Karpas-422 (cell line): ENCODE measurements at regions not wholly inside any gene's neighbourhood (a gene's known extent, or its start where the extent isn't known, plus 50 kb on each side); places are given as distances from the start of the nearest gene placed in this dataset.

Experiments used
- DNase-seq: peaks from one replicate; pipeline ENCODE4 v3.0.0-alpha.2; 2015
- H2AFZ ChIP-seq: fragments of 200-600 bp; sonication (generic); 2 replicates; pipeline ENCODE4 v1.6.1; 2014; ENCODE audit warnings: antibody characterized with exemption, low read length, mixed read lengths
- H3K27ac ChIP-seq: fragments of 200-600 bp; sonication (generic); 2 replicates; pipeline ENCODE4 v1.5.1; 2014; ENCODE audit warnings: mild to moderate bottlenecking, low read length, moderate library complexity
- H3K27me3 ChIP-seq: fragments of 200-600 bp; sonication (generic); 2 replicates; pipeline ENCODE4 v1.6.1; 2014; ENCODE audit warnings: low read length, mixed read lengths
- H3K36me3 ChIP-seq: fragments of 200-600 bp; sonication (generic); 2 replicates; pipeline ENCODE4 v1.6.1; 2014; ENCODE audit warnings: low read length, mixed read lengths; ENCODE audit not compliant: insufficient read depth
- H3K4me1 ChIP-seq: fragments of 200-600 bp; sonication (generic); 2 replicates; pipeline ENCODE4 v1.6.1; 2014; ENCODE audit warnings: mild to moderate bottlenecking, low read length, mixed read lengths
- H3K4me2 ChIP-seq: fragments of 200-600 bp; sonication (generic); 2 replicates; pipeline ENCODE4 v1.6.1; 2014; ENCODE audit warnings: low read length, low read depth, mild to moderate bottlenecking; ENCODE audit not compliant: poor library complexity, severe bottlenecking
- H3K4me3 ChIP-seq: fragments of 200-600 bp; sonication (generic); 2 replicates; pipeline ENCODE4 v1.5.1; 2014; ENCODE audit warnings: mild to moderate bottlenecking, antibody characterized with exemption, low read length, mixed read lengths
- H3K79me2 ChIP-seq: fragments of 200-600 bp; sonication (generic); 2 replicates; pipeline ENCODE4 v1.6.1; 2014; ENCODE audit warnings: mild to moderate bottlenecking, low read length, mixed read lengths
- H3K9ac ChIP-seq: fragments of 200-600 bp; sonication (generic); 2 replicates; pipeline ENCODE4 v1.6.0; 2014; ENCODE audit warnings: low read length
- H3K9me2 ChIP-seq: fragments of 200-600 bp; sonication (generic), shearing (Covaris generic); replicated peaks from 2 replicates; pipeline ENCODE4 v1.6.0; 2014; ENCODE audit warnings: mild to moderate bottlenecking, low read length, moderate library complexity; ENCODE audit not compliant: insufficient read depth
- H3K9me3 ChIP-seq: fragments of 300-700, 200-600 bp; sonication (generic); 2 replicates; pipeline ENCODE4 v1.6.1; 2014; ENCODE audit warnings: low read length, mixed read lengths
- H4K20me1 ChIP-seq: fragments of 200-600 bp; sonication (generic); 2 replicates; pipeline ENCODE4 v1.6.1; 2014; ENCODE audit warnings: mild to moderate bottlenecking, antibody characterized with exemption, low read length, low read depth; ENCODE audit not compliant: insufficient read depth

DNA sequence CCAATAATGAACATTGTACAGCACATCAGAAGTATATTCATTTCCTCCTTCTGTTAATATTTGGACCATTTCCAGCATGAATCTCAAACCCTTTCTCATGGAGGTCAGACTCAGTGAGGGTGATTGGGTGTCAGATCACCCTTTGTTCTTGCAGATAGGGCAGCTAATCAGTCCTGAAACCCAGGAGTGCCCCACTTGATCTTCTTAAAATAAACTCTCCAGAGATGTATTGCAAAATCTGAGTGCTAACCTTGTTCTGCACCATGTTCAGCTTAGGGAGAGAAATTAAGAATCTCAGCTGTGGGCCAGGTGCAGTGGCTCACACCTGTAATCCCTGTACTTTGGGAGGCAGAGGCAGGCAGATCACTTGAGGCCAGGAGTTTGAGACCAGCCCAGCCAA, 869.4 kb downstream of the TYW1 start:
- peaks cover 10% of the 10 kb centered on the region; the same call in 1 of the 2 replicates for H3K9me3 ChIP-seq
- no peaks in the 10 kb centered on the region for H3K79me2 ChIP-seq
- H2AFZ ChIP-seq = no peak overlapping the region
- no peak overlapping the region for H3K4me2 ChIP-seq
- no peaks in the 10 kb centered on the region; the same call in 1 of the 2 replicates for H3K27me3 ChIP-seq
- DNase-seq = no peak
- H3K4me3 ChIP-seq = no peak overlapping the region
- no peak overlapping the region for H3K27ac ChIP-seq
- no peaks in the 10 kb centered on the region for H3K4me1 ChIP-seq
- H3K9me2 ChIP-seq = no peaks in the 10 kb centered on the region
- H4K20me1 ChIP-seq = no peaks in the 10 kb centered on the region
- H3K36me3 ChIP-seq = no peaks in the 10 kb centered on the region
- no peak overlapping the region for H3K9ac ChIP-seq

DNA sequence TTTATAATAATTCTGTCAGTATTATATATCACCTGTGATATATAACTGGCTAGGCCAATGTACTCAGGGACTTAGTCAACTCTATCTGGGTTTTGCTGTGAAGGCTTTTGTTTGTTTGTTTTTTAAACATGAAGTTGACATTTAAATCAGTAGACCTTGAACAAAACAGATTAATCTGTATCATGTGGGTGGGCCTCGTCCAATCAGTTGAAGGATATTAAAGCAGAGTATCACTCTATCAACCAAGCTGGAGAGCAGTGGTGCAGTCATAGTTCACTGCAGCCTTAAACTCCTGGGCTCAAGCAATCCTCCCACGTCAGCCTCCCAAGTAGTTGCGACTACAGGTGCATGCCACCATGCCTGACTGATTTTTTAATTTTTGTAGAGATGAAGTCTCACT, 870.2 kb downstream of the TYW1 start:
- H2AFZ ChIP-seq = no peak overlapping the region
- no peaks in the 10 kb centered on the region for H3K79me2 ChIP-seq
- no peaks in the 10 kb centered on the region for H3K36me3 ChIP-seq
- 0 out of 2 replicates have a peak, but pooled peaks cover 3% of the 10 kb centered on the region for H3K9me3 ChIP-seq
- H3K27ac ChIP-seq = no peak overlapping the region
- no peak for DNase-seq
- no peak overlapping the region for H3K4me3 ChIP-seq
- no peaks in the 10 kb centered on the region for H3K9me2 ChIP-seq
- no peak overlapping the region for H3K4me2 ChIP-seq
- H3K9ac ChIP-seq = no peak overlapping the region
- H3K27me3 ChIP-seq = no peaks in the 10 kb centered on the region
- no peaks in the 10 kb centered on the region for H4K20me1 ChIP-seq
- H3K4me1 ChIP-seq = no peaks in the 10 kb centered on the region

DNA sequence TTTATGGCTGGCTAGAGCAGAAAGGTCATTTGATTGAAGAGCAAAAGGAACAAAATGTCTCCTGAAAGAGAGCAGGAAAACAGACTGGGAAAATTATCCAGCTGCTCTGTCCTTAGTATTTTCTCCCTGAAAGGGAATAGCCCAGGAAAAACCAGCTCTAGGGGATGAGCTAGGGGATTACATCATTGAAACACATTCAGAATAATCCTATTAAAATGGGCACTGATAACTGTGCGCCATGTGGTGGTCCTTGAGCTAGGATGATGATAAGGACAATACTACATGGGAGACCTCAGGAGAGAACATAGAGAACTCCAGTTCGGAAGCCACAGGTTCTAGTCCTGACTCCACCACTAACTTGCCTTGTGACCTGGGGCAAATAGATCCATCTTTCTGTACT, 873.8 kb downstream of the TYW1 start:
- Histone ChIP-seq H3K79me2 (no peaks in the 10 kb centered on the region), H3K4me1 (no peaks in the 10 kb centered on the region), H3K36me3 (no peaks in the 10 kb centered on the region), H3K4me2 (no peak overlapping the region), H3K9me2 (no peaks in the 10 kb centered on the region), H3K4me3 (no peak overlapping the region), H3K27me3 (no peaks in the 10 kb centered on the region), H3K9ac (no peak overlapping the region), H3K9me3 (no peaks in the 10 kb centered on the region), H3K27ac (no peak overlapping the region), H2AFZ (no peak overlapping the region), H4K20me1 (no peaks in the 10 kb centered on the region)
- DNase-seq = no peak

DNA sequence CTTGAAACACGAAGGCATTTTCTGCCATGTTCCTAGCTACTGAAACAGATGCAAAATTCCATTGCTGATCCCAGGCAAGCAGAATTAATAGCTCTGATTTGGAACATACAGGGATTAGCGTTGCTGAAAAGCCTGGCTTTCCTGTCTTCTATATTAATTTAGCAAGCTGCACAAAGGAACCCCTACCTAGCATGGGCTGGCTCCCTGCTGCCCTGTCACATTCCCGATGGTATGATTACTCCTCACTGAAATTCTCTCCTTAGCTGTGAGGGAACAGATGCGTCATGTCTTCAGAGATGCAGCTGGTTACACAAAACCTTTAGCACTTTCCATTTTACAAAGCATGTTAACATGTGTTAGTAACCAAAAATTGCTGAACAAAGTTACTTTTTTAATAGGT, 878.9 kb downstream of the TYW1 start:
- no peaks in the 10 kb centered on the region for H3K9me2 ChIP-seq
- no peak overlapping the region for H3K4me3 ChIP-seq
- H3K4me2 ChIP-seq = no peak overlapping the region
- no peak overlapping the region for H3K27ac ChIP-seq
- no peaks in the 10 kb centered on the region for H3K4me1 ChIP-seq
- no peaks in the 10 kb centered on the region for H3K79me2 ChIP-seq
- no peak overlapping the region for H2AFZ ChIP-seq
- no peaks in the 10 kb centered on the region for H3K9me3 ChIP-seq
- no peaks in the 10 kb centered on the region for H3K27me3 ChIP-seq
- DNase-seq = no peak
- H4K20me1 ChIP-seq = no peaks in the 10 kb centered on the region
- no peak overlapping the region for H3K9ac ChIP-seq
- no peaks in the 10 kb centered on the region for H3K36me3 ChIP-seq

DNA sequence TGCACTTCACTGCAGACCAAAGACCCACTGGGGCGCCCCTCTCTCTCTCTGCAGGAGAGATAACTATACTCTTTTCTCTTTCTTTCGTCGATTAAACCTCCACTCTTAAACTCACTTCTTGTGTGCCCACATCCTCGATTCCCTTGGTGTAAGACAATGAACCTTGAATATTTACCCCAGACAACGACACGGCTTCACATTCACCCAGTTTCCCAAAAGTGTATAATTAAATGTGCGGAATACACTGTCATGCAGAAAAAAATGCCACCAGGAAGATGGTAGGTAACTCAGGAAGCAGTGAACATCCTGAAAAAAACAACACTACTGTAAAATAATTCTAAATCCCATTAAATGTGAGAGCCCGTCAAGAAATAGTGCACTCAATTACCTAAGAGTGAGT, 882.2 kb downstream of the TYW1 start:
- no peak overlapping the region for H2AFZ ChIP-seq
- no peaks in the 10 kb centered on the region for H3K9me2 ChIP-seq
- DNase-seq = no peak
- no peak overlapping the region for H3K4me2 ChIP-seq
- H4K20me1 ChIP-seq = no peaks in the 10 kb centered on the region
- H3K4me3 ChIP-seq = no peak overlapping the region
- H3K36me3 ChIP-seq = no peaks in the 10 kb centered on the region
- no peak overlapping the region for H3K9ac ChIP-seq
- no peaks in the 10 kb centered on the region for H3K4me1 ChIP-seq
- H3K79me2 ChIP-seq = no peaks in the 10 kb centered on the region
- no peaks in the 10 kb centered on the region for H3K9me3 ChIP-seq
- H3K27ac ChIP-seq = no peak overlapping the region
- no peaks in the 10 kb centered on the region for H3K27me3 ChIP-seq

DNA sequence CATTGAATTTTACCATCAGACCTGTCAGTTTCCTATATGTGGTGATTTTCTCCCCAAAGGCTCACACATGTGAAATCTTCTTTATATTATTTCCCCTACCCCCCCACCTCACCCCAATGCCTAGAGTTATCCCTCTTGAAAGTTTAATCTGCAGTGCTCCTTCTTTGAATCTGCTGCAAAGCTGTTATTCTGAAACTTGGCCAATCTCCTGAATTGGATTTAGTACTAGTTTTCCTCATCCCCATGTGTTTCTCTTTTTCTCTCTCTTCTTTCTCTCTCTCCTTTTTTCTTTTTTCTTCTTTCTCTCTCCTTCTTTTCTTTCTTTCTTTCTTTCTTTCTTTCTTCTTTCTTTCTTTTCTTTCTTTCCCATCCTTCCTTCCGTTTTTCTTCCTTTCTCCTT, 886.2 kb downstream of the TYW1 start:
- no peaks in the 10 kb centered on the region for H3K79me2 ChIP-seq
- H3K9ac ChIP-seq = no peak overlapping the region
- no peaks in the 10 kb centered on the region for H3K36me3 ChIP-seq
- H4K20me1 ChIP-seq = no peaks in the 10 kb centered on the region
- no peak overlapping the region for H3K4me3 ChIP-seq
- no peak for DNase-seq
- H3K27me3 ChIP-seq = no peaks in the 10 kb centered on the region
- H3K4me1 ChIP-seq = no peaks in the 10 kb centered on the region
- no peaks in the 10 kb centered on the region for H3K9me2 ChIP-seq
- H2AFZ ChIP-seq = no peak overlapping the region
- no peak overlapping the region for H3K27ac ChIP-seq
- H3K4me2 ChIP-seq = no peak overlapping the region
- H3K9me3 ChIP-seq = peaks cover 7% of the 10 kb centered on the region; the same call in 1 of the 2 replicates

DNA sequence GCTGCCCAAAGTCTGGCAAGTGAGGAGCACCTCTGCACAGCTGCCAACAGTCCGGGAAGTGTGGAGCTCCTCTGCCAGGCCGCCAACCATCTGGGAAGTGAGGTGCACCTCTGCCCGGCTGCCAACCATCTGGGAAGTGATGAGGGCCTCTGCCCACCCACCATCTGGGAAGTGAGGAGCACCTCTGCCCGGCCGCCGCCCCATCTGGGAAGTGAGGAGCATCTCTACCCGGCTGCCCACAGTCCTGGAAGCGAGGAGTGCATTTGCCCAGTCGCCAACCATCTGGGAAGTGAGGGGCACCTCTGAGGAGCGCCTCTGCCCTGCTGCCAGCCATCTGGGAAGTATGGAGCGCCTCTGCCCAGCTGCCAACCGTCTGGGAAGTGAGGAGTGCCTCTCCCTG, 893.7 kb downstream of the TYW1 start:
- no peaks in the 10 kb centered on the region for H4K20me1 ChIP-seq
- no peaks in the 10 kb centered on the region for H3K36me3 ChIP-seq
- H2AFZ ChIP-seq = no peak overlapping the region
- H3K4me1 ChIP-seq = no peaks in the 10 kb centered on the region
- H3K9me2 ChIP-seq = no peaks in the 10 kb centered on the region
- DNase-seq = no peak
- no peak overlapping the region for H3K4me2 ChIP-seq
- no peak overlapping the region for H3K9ac ChIP-seq
- H3K4me3 ChIP-seq = no peak overlapping the region
- no peak overlapping the region for H3K27ac ChIP-seq
- no peaks in the 10 kb centered on the region for H3K79me2 ChIP-seq
- H3K9me3 ChIP-seq = peaks cover 26% of the 10 kb centered on the region
- no peaks in the 10 kb centered on the region for H3K27me3 ChIP-seq

DNA sequence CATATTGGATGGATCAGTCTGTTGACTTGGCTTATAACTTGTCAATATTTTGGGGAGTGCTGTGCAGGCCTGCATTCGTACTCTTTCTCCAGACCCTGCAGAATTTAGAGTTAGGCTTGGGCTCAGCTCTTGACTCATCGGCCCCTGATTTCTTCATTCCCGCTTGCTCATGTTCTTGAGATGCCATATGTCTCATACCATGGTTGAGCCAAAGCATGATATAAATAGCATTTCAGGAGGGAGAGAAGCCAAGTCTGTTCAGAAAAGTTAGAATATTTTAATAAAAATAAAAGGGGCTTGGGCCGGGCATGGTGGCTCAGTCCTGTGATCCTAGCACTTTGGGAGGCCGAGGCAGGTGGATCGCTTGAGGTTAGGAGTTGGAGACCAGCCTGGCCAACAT, 898.1 kb downstream of the TYW1 start:
- H3K9me2 ChIP-seq = no peaks in the 10 kb centered on the region

DNA sequence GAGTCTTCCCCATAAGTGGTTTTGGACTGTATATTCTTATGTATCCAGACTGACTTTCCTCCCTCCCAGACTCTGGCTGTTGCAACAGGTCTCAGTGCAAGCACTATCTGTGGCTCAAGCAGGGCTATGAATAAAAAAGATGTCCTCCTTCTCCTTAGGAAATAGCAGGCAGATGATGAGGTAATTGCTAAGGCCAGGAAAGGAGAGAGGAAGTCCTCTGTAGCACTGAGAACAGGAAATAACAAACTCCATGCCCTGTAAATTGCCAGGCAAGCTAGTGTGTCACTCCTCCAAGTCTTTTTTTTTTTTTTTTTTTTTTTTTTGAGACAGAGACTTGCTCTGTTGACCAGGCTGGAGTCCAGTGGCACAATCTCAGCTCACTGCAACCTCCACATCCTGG, 900.1 kb downstream of the TYW1 start:
- DNase-seq = no peak
- Histone ChIP-seq H3K79me2 (no peaks in the 10 kb centered on the region), H3K9me2 (no peaks in the 10 kb centered on the region), H2AFZ (no peak overlapping the region), H3K4me3 (no peak overlapping the region), H3K9me3 (peaks cover 3% of the 10 kb centered on the region), H3K9ac (no peak overlapping the region), H3K36me3 (no peaks in the 10 kb centered on the region), H4K20me1 (no peaks in the 10 kb centered on the region), H3K4me2 (no peak overlapping the region), H3K4me1 (no peaks in the 10 kb centered on the region), H3K27ac (no peak overlapping the region), H3K27me3 (no peaks in the 10 kb centered on the region)

More for the DNA sequence above, 898.1 kb downstream of the TYW1 start:
- Histone ChIP-seq H4K20me1 (no peaks in the 10 kb centered on the region), H2AFZ (no peak overlapping the region), H3K36me3 (no peaks in the 10 kb centered on the region), H3K27me3 (no peaks in the 10 kb centered on the region), H3K4me1 (no peaks in the 10 kb centered on the region), H3K79me2 (no peaks in the 10 kb centered on the region), H3K4me2 (no peak overlapping the region), H3K9ac (no peak overlapping the region), H3K27ac (no peak overlapping the region), H3K9me3 (peaks cover 13% of the 10 kb centered on the region), H3K4me3 (no peak overlapping the region)
- no peak for DNase-seq
